NCI-H82 treated with DMSO at 0.1 percent for 48 hours (cell line): ENCODE measurements at regions not wholly inside any gene's neighbourhood (a gene's known extent, or its start where the extent isn't known, plus 50 kb on each side); places are given as distances from the start of the nearest gene placed in this dataset.
A peak's percentile ranks its signal among the peaks of the same experiment; 100 is the strongest.
"Not testable (repeated sequence)": the region's sequence is repeated elsewhere in the genome, so short reads cannot be mapped to it uniquely, and the experiment has no call there.

ENCODE experiments used
- DNase-seq: peaks from one replicate; lab custom pipeline; 2025; ENCODE audit not compliant: unreplicated experiment; lab: John Stamatoyannopoulos, UW

- DNase-seq, result not testable (repeated sequence)
These were observed 55.4 kb downstream of the PNMA6F start for GRCh38 chrX:153266140-153266539.

GRCh38 chrX:153260468-153260867, 61.1 kb downstream of the PNMA6F start:
- not testable (repeated sequence) for DNase-seq

GRCh38 chrX:153253239-153253638, 68.3 kb downstream of the PNMA6F start:
- DNase-seq, result not testable (repeated sequence)

- DNase-seq, result not testable (repeated sequence)
These were observed 69.0 kb downstream of the PNMA6F start for GRCh38 chrX:153252378-153253129.

- not testable (repeated sequence) for DNase-seq
These were observed 69.6 kb downstream of the PNMA6F start for GRCh38 chrX:153251952-153252351.

- DNase-seq, result not testable (repeated sequence)
These were observed 70.8 kb downstream of the PNMA6F start for GRCh38 chrX:153250762-153251161.

- DNase-seq, result peak; percentile 44
These were observed 66.2 kb downstream of the MAGEA1 start for GRCh38 chrX:153245288-153245731.

GRCh38 chrX:153244767-153245166, 65.7 kb downstream of the MAGEA1 start:
- DNase-seq, result no peak

GRCh38 chrX:153238361-153238760, 59.3 kb downstream of the MAGEA1 start:
- no peak for DNase-seq
